ENCODE measurements at regions not wholly inside any gene's neighbourhood (a gene's known extent, or its start where the extent isn't known, plus 50 kb on each side); places are given as distances from the start of the nearest gene placed in this dataset.
"Not testable (repeated sequence)": the region's sequence is repeated elsewhere in the genome, so short reads cannot be mapped to it uniquely, and the experiment has no call there.

- no peak overlapping the region for H3K27ac ChIP-seq
- DNase-seq, result no peak
- intact Hi-C loops (cut with DNase I), result no loop called here
- TF ChIP-seq CTCF (IDR thresholded peaks at IDR 0.05), result no peak
- TF ChIP-seq POLR2A (IDR thresholded peaks at IDR 0.05), result no peak
- H3K9me3 ChIP-seq (replicated peaks in 1 of 3), result no peaks in the 10 kb centered on the region
- no peak overlapping the region for H3K4me3 ChIP-seq
- H3K27me3 ChIP-seq, result no peaks in the 10 kb centered on the region
- no peaks in the 10 kb centered on the region for H3K4me1 ChIP-seq (replicated peaks in 1 of 2)
- H3K36me3 ChIP-seq (replicated peaks in 1 of 2), result no peaks in the 10 kb centered on the region
- WGBS, 4 donors, result 78 to 85% (median 82%) methylated on average over 2 of the region's 2 CpGs
Observed at GRCh38 chr5:17748201-17748600, 113.9 kb downstream of the TAF11L14 start.

GRCh38 chr5:17748941-17749340 lies 114.7 kb downstream of the TAF11L14 start:
- WGBS, 4 donors, result 59 to 78% (median 60%) methylated on average over 1 of the region's 1 CpG
- TF ChIP-seq POLR2A (IDR thresholded peaks at IDR 0.05) (no peak), CTCF (IDR thresholded peaks at IDR 0.05) (no peak)

GRCh38 chr5:17755406-17755805 lies 121.1 kb downstream of the TAF11L14 start:
- 72 to 88% (median 82%) methylated on average over 7 to 12 of the region's 12 CpGs for WGBS, 4 donors
- H3K27me3 ChIP-seq; H3K36me3 ChIP-seq (replicated peaks in 1 of 2); intact Hi-C loops (cut with DNase I); H3K4me1 ChIP-seq (replicated peaks in 1 of 2); H3K4me3 ChIP-seq; H3K9me3 ChIP-seq (replicated peaks in 1 of 3); H3K27ac ChIP-seq; DNase-seq: not testable (repeated sequence)

More at GRCh38 chr5:17748941-17749340, 114.7 kb downstream of the TAF11L14 start:
- Histone ChIP-seq H3K4me3 (no peak overlapping the region), H3K27ac (no peak overlapping the region), H3K4me1 (replicated peaks in 1 of 2) (no peaks in the 10 kb centered on the region), H3K9me3 (replicated peaks in 1 of 3) (no peaks in the 10 kb centered on the region), H3K36me3 (replicated peaks in 1 of 2) (no peaks in the 10 kb centered on the region), H3K27me3 (no peaks in the 10 kb centered on the region)
- intact Hi-C loops (cut with DNase I), result no loop called here
- no peak for DNase-seq

- Histone ChIP-seq H3K27me3 (no peaks in the 10 kb centered on the region), H3K36me3 (replicated peaks in 1 of 2) (no peaks in the 10 kb centered on the region), H3K4me3 (no peak overlapping the region), H3K27ac (no peak overlapping the region), H3K4me1 (replicated peaks in 1 of 2) (no peaks in the 10 kb centered on the region), H3K9me3 (replicated peaks in 1 of 3) (peaks cover 0 to 5% (median 0%) of the 10 kb centered on the region in 3 donors)
- no peak for DNase-seq
- intact Hi-C loops (cut with DNase I), result no loop called here
- 63 to 67% (median 65%) methylated on average over 4 of the region's 4 CpGs for WGBS, 4 donors
- TF ChIP-seq CTCF (IDR thresholded peaks at IDR 0.05) (no peak), POLR2A (IDR thresholded peaks at IDR 0.05) (no peak)
Observed at GRCh38 chr5:17761326-17761725, 127.1 kb downstream of the TAF11L14 start.

GRCh38 chr5:17763301-17763700 lies 129.0 kb downstream of the TAF11L14 start:
- 88 to 100% (median 94%) methylated on average over 1 of the region's 1 CpG for WGBS, 4 donors
- no peak overlapping the region for H3K27ac ChIP-seq
- no peak overlapping the region for H3K4me3 ChIP-seq
- no peaks in the 10 kb centered on the region for H3K4me1 ChIP-seq (replicated peaks in 1 of 2)
- intact Hi-C loops (cut with DNase I), result no loop called here
- TF ChIP-seq CTCF (IDR thresholded peaks at IDR 0.05) (no peak), POLR2A (IDR thresholded peaks at IDR 0.05) (no peak)
- no peaks in the 10 kb centered on the region for H3K27me3 ChIP-seq
- no peaks in the 10 kb centered on the region for H3K36me3 ChIP-seq (replicated peaks in 1 of 2)
- H3K9me3 ChIP-seq (replicated peaks in 1 of 3), result peaks cover 0 to 5% (median 0%) of the 10 kb centered on the region in 3 donors
- no peak for DNase-seq

Data from adrenal gland (tissue), 9 donors.